Panc1 (cell line): ENCODE measurements at regions not wholly inside any gene's neighbourhood (a gene's known extent, or its start where the extent isn't known, plus 50 kb on each side); places are given as distances from the start of the nearest gene placed in this dataset.

ENCODE experiments used
- ATAC-seq: fragments of 200-7000 bp; cut with Tn5 transposase; 2 replicates; pipeline ENCODE4 v1.9.1; 2020; ENCODE audit warnings: mild to moderate bottlenecking, moderate library complexity
- BruUV-seq: library from RNA; stranded (reverse); fragments of 400-500 nt; replicated peaks from 2 replicates; lab custom pipeline; 2021; lab: Mats Ljungman, UMichigan
- CTCF ChIA-PET: fragments of 300-600 bp; sonication (Branson Sonifier 250); formaldehyde crosslinking; loops from one replicate; lab custom pipeline; 2022; ENCODE audit warnings: antibody characterized with exemption; lab: Charles Lee
- POLR2A ChIA-PET: fragments of 300-600 bp; sonication (Branson Sonifier 250); formaldehyde crosslinking; loops from one replicate; lab custom pipeline; 2022; ENCODE audit warnings: antibody characterized with exemption; lab: Charles Lee
- DNase-seq: peaks from one replicate; pipeline ENCODE4 v3.0.0-alpha.2; 2010; ENCODE audit warnings: low read depth, low spot score
- H3K27ac ChIP-seq: 2 replicates; pipeline ENCODE4 v1.5.1; 2011; ENCODE audit warnings: mild to moderate bottlenecking, low read length, inconsistent platforms
- H3K27me3 ChIP-seq: fragments of 200-500 bp; sonication (Bioruptor generic); 2 replicates; pipeline ENCODE4 v1.6.0; 2014; ENCODE audit warnings: low read length, inconsistent platforms; ENCODE audit not compliant: control insufficient read depth, insufficient read depth
- H3K36me3 ChIP-seq: fragments of 200-500 bp; sonication (Bioruptor generic); 2 replicates; pipeline ENCODE4 v1.5.1; 2014; ENCODE audit warnings: inconsistent platforms, mild to moderate bottlenecking, low read length, moderate library complexity; ENCODE audit not compliant: control insufficient read depth, insufficient read depth
- H3K4me1 ChIP-seq: 2 replicates; pipeline ENCODE4 v1.5.1; 2011; ENCODE audit warnings: inconsistent platforms, mild to moderate bottlenecking, low read length, moderate library complexity; ENCODE audit not compliant: control insufficient read depth, insufficient read depth
- H3K4me3 ChIP-seq, 2 experiments: 2 replicates each; pipeline ENCODE4 v1.5.1; 2011 to 2012; ENCODE audit warnings: low read depth in 2 of 2, low read length in 2 of 2, mild to moderate bottlenecking in 2 of 2, inconsistent platforms in 1 of 2, moderate library complexity in 1 of 2
- H3K9me3 ChIP-seq: fragments of 200-500 bp; sonication (Bioruptor generic); 2 replicates; pipeline ENCODE4 v1.5.1; 2014; ENCODE audit warnings: low read depth, mild to moderate bottlenecking, inconsistent platforms, low read length, moderate library complexity; ENCODE audit not compliant: control insufficient read depth, insufficient read depth
- POLR2AphosphoS5 ChIP-seq: IDR thresholded peaks from 2 replicates; pipeline ENCODE4 v1.6.1; 2012; ENCODE audit warnings: mild to moderate bottlenecking, low read depth, low read length, moderate library complexity
- SIN3A ChIP-seq: IDR thresholded peaks from 2 replicates; pipeline ENCODE4 v1.6.1; 2012; ENCODE audit warnings: low read depth, mild to moderate bottlenecking, low read length, moderate library complexity, borderline replicate concordance; ENCODE audit not compliant: insufficient read depth
- TCF7L2 ChIP-seq: IDR thresholded peaks from 2 replicates; pipeline ENCODE4 v1.6.1; 2011; ENCODE audit warnings: mild to moderate bottlenecking, low read depth, low read length, inconsistent platforms
- in situ Hi-C: cut with HindIII; loops from 2 replicates; pipeline ENCODE4 v1.10.0; 2016; ENCODE audit warnings: low sequenced_read_pairs, low pct_unique_long_range_greater_than_20kb
- intact Hi-C: fragments of 100-400 bp; cut with micrococcal nuclease; formaldehyde crosslinking; loops from one replicate; pipeline ENCODE4 v1.10.0; 2022; ENCODE audit not compliant: unreplicated experiment
- TF ChIP-seq, protein P1 (sequence below), 2 experiments: IDR thresholded peaks; 2 replicates each; pipeline ENCODE4 v1.6.1; 2011 to 2012; ENCODE audit warnings: low read depth in 2 of 2, control low read depth in 1 of 2, low read length in 1 of 2, mild to moderate bottlenecking in 1 of 2, moderate library complexity in 1 of 2; ENCODE audit not compliant: insufficient read depth in 1 of 2
- TF ChIP-seq, protein P2 (sequence below): fragments of 450-650 bp; IDR thresholded peaks from 2 replicates; pipeline ENCODE4 v1.5.1; 2017; ENCODE audit warnings: mild to moderate bottlenecking

DNA sequence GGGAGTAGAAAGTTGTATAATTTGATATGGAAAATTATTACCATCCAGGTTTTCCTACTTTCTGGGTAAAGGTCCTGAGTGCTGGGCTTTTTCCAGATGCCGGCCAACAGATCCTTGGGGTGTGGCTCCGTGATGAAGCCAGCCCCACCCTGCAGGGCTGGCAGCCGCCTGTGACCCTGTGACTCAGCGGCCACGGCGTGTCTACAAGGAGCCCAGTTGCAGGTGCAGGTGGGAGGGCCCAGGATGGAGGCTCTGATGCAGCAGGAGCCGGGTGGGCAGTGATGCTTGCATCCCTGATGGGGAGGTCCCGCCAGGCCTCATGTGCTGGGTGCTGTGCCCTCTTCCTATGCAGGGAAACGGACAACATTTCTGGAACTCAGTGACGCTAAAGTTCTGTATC is 96.0 kb upstream of the ALKAL2 start:
- TF ChIP-seq, protein P1, sequence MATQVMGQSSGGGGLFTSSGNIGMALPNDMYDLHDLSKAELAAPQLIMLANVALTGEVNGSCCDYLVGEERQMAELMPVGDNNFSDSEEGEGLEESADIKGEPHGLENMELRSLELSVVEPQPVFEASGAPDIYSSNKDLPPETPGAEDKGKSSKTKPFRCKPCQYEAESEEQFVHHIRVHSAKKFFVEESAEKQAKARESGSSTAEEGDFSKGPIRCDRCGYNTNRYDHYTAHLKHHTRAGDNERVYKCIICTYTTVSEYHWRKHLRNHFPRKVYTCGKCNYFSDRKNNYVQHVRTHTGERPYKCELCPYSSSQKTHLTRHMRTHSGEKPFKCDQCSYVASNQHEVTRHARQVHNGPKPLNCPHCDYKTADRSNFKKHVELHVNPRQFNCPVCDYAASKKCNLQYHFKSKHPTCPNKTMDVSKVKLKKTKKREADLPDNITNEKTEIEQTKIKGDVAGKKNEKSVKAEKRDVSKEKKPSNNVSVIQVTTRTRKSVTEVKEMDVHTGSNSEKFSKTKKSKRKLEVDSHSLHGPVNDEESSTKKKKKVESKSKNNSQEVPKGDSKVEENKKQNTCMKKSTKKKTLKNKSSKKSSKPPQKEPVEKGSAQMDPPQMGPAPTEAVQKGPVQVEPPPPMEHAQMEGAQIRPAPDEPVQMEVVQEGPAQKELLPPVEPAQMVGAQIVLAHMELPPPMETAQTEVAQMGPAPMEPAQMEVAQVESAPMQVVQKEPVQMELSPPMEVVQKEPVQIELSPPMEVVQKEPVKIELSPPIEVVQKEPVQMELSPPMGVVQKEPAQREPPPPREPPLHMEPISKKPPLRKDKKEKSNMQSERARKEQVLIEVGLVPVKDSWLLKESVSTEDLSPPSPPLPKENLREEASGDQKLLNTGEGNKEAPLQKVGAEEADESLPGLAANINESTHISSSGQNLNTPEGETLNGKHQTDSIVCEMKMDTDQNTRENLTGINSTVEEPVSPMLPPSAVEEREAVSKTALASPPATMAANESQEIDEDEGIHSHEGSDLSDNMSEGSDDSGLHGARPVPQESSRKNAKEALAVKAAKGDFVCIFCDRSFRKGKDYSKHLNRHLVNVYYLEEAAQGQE (IDR thresholded peaks at IDR 0.05; ENCODE audit: insufficient read depth in 1 of 2, low read depth in 2 of 2, low read length in 1 of 2), result no peak
- TF ChIP-seq POLR2AphosphoS5 (no peak), TCF7L2 (no peak)
- Histone ChIP-seq H3K9me3 (no peaks in the 10 kb centered on the region), H3K4me3 (no peak overlapping the region), H3K4me1 (no peaks in the 10 kb centered on the region), H3K27ac (no peak overlapping the region), H3K27me3 (no peaks in the 10 kb centered on the region; the same call in 1 of the 2 replicates), H3K36me3 (no peaks in the 10 kb centered on the region)
- DNase-seq, result no peak
- ChIA-PET CTCF (no interaction called here), POLR2A (no interaction called here)
- in situ Hi-C loops, result no loop called here
- intact Hi-C loops, result no loop called here
- no TSS peak for BruUV-seq
- no peak for ATAC-seq

DNA sequence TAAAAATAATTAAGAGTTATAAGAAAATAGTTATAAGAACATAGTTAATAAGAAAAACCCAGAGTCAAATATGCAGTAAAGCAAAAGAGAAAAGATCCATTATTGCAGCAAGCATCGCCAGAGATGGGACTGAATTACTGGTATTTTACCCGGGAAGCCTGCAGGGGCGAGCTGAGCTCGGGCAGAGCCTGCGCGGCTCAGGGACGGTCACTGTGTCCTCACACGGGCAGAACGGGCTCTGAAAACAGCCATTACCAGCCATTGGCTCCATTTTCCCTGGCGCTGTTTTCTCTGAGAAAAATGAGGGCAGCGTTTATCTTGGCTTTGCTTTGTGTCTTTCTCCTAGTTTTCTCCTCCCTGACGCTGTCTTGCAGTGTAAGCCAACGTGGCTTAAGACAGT is 95.3 kb upstream of the ALKAL2 start:
- H3K27ac ChIP-seq, result no peak overlapping the region
- ChIA-PET CTCF (no interaction called here), POLR2A (no interaction called here)
- no peaks in the 10 kb centered on the region for H3K36me3 ChIP-seq
- DNase-seq (no peak), ATAC-seq (no peak)
- BruUV-seq, result no TSS peak
- TF ChIP-seq TCF7L2 (no peak), SIN3A (no peak), POLR2AphosphoS5 (no peak)
- TF ChIP-seq, protein P1 (IDR thresholded peaks at IDR 0.05; ENCODE audit: insufficient read depth in 1 of 2, low read depth in 2 of 2, low read length in 1 of 2), result no peak
- TF ChIP-seq, protein P2, sequence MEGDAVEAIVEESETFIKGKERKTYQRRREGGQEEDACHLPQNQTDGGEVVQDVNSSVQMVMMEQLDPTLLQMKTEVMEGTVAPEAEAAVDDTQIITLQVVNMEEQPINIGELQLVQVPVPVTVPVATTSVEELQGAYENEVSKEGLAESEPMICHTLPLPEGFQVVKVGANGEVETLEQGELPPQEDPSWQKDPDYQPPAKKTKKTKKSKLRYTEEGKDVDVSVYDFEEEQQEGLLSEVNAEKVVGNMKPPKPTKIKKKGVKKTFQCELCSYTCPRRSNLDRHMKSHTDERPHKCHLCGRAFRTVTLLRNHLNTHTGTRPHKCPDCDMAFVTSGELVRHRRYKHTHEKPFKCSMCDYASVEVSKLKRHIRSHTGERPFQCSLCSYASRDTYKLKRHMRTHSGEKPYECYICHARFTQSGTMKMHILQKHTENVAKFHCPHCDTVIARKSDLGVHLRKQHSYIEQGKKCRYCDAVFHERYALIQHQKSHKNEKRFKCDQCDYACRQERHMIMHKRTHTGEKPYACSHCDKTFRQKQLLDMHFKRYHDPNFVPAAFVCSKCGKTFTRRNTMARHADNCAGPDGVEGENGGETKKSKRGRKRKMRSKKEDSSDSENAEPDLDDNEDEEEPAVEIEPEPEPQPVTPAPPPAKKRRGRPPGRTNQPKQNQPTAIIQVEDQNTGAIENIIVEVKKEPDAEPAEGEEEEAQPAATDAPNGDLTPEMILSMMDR, result no peak
- no peaks in the 10 kb centered on the region; the same call in 1 of the 2 replicates for H3K27me3 ChIP-seq
- intact Hi-C loops (no loop called here), in situ Hi-C loops (no loop called here)
- H3K4me3 ChIP-seq, result no peak overlapping the region
- H3K9me3 ChIP-seq, result no peaks in the 10 kb centered on the region
- H3K4me1 ChIP-seq, result no peaks in the 10 kb centered on the region
